Neural crest cell (in vitro differentiated cells): ENCODE measurements at regions not wholly inside any gene's neighbourhood (a gene's known extent, or its start where the extent isn't known, plus 50 kb on each side); places are given as distances from the start of the nearest gene placed in this dataset.

Experiments used
- DNase-seq: peaks from one replicate; pipeline ENCODE4 v3.0.0; 2021; ENCODE audit warnings: low read depth, mixed read lengths, low spot score
- H3K27ac Mint-ChIP-seq: one replicate; pipeline ENCODE4 v1.8.0; 2021; ENCODE audit warnings: mild to moderate bottlenecking, mixed read lengths; ENCODE audit not compliant: unreplicated experiment
- H3K27me3 Mint-ChIP-seq: 2 replicates; pipeline ENCODE4 v1.8.0; 2021; ENCODE audit warnings: low read depth, mild to moderate bottlenecking, mixed read lengths
- H3K36me3 Mint-ChIP-seq: 2 replicates; pipeline ENCODE4 v1.8.0; 2021; ENCODE audit warnings: low read depth, mild to moderate bottlenecking, mixed read lengths
- H3K4me1 Mint-ChIP-seq: 2 replicates; pipeline ENCODE4 v1.8.0; 2021; ENCODE audit warnings: mixed read lengths
- H3K4me3 Mint-ChIP-seq: one replicate; pipeline ENCODE4 v1.8.0; 2021; ENCODE audit warnings: mild to moderate bottlenecking, mixed read lengths
- H3K9me3 Mint-ChIP-seq: 2 replicates; pipeline ENCODE4 v1.8.0; 2021; ENCODE audit warnings: mixed read lengths
- TF ChIP-seq, protein P1 (sequence below): fragments of 200-600 bp; sonication (generic); conservative IDR thresholded peaks from 2 replicates; pipeline ENCODE4 v1.5.0; 2021; ENCODE audit warnings: antibody characterized with exemption, mild to moderate bottlenecking

DNA sequence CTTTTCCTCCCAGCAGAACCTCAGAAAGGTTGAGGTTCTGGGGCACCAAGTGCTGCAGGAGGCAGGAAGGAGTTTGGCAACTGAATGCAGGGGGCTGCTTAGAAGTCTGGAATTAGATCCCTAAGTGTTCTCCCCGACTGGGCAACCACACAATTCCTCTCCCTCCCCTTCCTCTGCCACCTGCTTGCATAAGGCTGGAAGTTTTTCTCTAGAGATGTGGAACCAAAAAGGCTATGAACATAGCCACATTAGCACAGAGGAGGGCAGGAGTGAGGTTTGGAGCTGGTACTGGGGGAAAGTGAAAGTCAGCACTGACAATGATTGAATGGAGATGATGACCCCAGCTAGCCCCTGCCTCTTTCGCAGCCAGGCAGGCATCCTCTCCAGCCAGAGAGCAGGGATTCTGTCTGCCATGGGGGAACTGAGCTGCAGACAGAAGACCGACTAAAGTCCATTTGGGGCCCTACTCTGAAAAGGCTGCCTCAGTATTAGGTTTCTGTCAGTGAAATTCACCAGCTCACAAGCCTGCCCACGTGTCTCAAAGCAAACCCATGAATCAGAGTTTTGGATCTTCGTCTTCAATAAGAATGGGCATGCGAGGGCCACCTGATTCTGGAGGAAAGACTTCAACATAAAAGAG lies 87.9 kb upstream of the ITGA6 start:
- H3K4me3 Mint-ChIP-seq, result no peak overlapping the region
- TF ChIP-seq, protein P1, sequence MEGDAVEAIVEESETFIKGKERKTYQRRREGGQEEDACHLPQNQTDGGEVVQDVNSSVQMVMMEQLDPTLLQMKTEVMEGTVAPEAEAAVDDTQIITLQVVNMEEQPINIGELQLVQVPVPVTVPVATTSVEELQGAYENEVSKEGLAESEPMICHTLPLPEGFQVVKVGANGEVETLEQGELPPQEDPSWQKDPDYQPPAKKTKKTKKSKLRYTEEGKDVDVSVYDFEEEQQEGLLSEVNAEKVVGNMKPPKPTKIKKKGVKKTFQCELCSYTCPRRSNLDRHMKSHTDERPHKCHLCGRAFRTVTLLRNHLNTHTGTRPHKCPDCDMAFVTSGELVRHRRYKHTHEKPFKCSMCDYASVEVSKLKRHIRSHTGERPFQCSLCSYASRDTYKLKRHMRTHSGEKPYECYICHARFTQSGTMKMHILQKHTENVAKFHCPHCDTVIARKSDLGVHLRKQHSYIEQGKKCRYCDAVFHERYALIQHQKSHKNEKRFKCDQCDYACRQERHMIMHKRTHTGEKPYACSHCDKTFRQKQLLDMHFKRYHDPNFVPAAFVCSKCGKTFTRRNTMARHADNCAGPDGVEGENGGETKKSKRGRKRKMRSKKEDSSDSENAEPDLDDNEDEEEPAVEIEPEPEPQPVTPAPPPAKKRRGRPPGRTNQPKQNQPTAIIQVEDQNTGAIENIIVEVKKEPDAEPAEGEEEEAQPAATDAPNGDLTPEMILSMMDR, result no peak
- peaks cover 10% of the 10 kb centered on the region for H3K36me3 Mint-ChIP-seq
- DNase-seq, result no peak
- peaks cover 38% of the 10 kb centered on the region for H3K4me1 Mint-ChIP-seq
- no peak overlapping the region for H3K27ac Mint-ChIP-seq
- H3K9me3 Mint-ChIP-seq, result peaks cover 7% of the 10 kb centered on the region
- H3K27me3 Mint-ChIP-seq, result no peaks in the 10 kb centered on the region

DNA sequence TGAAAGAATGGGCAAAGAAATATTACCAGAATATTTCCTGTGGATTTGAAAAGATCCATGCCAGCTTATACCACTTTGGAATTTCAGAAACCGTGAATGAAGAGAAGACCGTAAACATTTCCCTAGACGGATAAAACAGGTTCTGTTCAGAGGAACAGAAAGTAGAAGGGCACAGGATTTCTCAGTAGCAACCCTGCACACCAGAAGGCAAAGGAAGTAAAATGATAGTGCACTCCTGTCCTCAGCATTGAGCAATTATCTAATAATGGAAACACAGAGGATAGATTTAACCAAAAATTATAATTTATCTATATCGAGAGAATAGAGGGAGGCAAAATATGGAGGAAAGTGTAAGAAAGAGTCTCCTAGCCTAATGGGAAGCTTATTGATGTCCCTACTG lies 87.0 kb upstream of the ITGA6 start:
- Mint-ChIP-seq H3K27ac (no peak overlapping the region), H3K36me3 (peaks cover 10% of the 10 kb centered on the region), H3K4me3 (no peak overlapping the region), H3K4me1 (peaks cover 37% of the 10 kb centered on the region), H3K9me3 (peaks cover 7% of the 10 kb centered on the region), H3K27me3 (no peaks in the 10 kb centered on the region)
- no peak for DNase-seq
- TF ChIP-seq, protein P1, result no peak

DNA sequence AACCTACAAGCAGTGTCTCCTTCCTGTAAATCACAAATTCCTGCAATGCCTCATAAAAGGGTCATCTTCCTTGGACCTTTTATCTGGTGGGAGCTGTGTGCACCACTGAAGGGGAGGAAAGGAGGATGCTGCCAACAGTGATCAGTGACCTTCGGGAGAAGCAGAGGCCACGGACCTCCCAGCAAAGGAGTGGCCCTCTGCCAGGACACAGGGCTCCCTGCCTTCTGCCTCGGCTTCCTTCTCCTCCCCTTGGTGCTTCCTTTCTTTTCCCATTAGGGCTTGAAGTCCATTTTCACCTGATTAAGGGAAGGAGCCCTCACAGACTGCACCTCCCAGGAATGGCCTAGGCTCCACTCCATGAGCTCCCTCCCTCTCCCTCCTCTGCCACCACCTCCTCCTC lies 85.3 kb upstream of the ITGA6 start:
- DNase-seq, result no peak
- TF ChIP-seq, protein P1, result no peak
- H3K27me3 Mint-ChIP-seq, result no peaks in the 10 kb centered on the region
- H3K9me3 Mint-ChIP-seq, result peaks cover 7% of the 10 kb centered on the region
- H3K4me3 Mint-ChIP-seq, result no peak overlapping the region
- H3K36me3 Mint-ChIP-seq, result peaks cover 12% of the 10 kb centered on the region
- H3K4me1 Mint-ChIP-seq, result peaks cover 35% of the 10 kb centered on the region
- no peak overlapping the region for H3K27ac Mint-ChIP-seq

DNA sequence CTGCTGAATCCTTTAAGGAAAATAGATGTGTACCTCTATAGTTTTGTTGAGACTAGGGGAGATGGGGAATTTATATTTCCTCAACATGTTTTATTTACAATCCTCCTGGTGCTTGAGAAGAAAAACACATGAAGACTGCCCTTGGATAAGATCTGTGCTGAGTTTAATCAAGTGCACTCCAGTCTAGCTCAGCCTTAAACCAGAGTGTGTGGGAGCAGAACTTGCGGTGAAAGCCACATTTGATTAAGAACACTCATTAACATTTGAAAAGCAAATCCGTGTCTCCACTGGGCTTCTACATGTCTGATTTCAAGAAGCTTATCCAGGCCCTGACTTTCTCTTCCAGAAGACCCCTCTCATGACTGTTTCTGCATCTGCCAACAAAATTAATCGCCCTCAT lies 84.8 kb upstream of the ITGA6 start:
- Mint-ChIP-seq H3K4me1 (peaks cover 35% of the 10 kb centered on the region), H3K27ac (no peak overlapping the region), H3K36me3 (peaks cover 12% of the 10 kb centered on the region), H3K4me3 (no peak overlapping the region), H3K9me3 (peaks cover 10% of the 10 kb centered on the region), H3K27me3 (no peaks in the 10 kb centered on the region)
- DNase-seq, result no peak
- TF ChIP-seq, protein P1, result no peak

DNA sequence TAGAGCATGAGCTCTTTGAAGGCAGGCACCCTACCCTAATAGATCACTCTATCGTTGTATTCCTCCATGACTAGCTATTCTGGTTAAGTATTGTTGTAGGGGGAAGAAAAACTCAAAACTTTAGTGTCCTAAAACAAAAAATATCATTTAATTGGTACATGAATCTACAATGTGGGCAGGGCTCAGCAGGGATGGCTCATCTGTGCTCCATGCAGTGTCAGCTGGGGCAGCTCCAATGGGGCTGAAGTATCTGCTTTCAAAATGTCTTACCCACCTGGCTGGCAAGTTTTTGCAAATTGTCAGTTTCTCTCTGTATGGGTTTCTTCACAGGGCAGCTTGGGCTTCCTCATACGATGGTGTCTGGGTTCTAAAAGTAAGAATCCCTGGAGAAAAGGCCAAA lies 83.2 kb upstream of the ITGA6 start:
- no peak overlapping the region for H3K27ac Mint-ChIP-seq
- no peak overlapping the region for H3K4me3 Mint-ChIP-seq
- H3K9me3 Mint-ChIP-seq, result peaks cover 10% of the 10 kb centered on the region
- peaks cover 32% of the 10 kb centered on the region for H3K4me1 Mint-ChIP-seq
- H3K27me3 Mint-ChIP-seq, result no peaks in the 10 kb centered on the region
- no peak for DNase-seq
- TF ChIP-seq, protein P1, result no peak
- peaks cover 12% of the 10 kb centered on the region for H3K36me3 Mint-ChIP-seq
